H1 (cell line): ENCODE measurements at regions not wholly inside any gene's neighbourhood (a gene's known extent, or its start where the extent isn't known, plus 50 kb on each side); places are given as distances from the start of the nearest gene placed in this dataset.

Experiments used
- RNF2 ChIP-seq: fragments of 200-900, 300-1000 bp; sonication (generic); IDR thresholded peaks from 2 replicates; pipeline ENCODE4 v1.7.1; 2016; ENCODE audit warnings: borderline replicate concordance, low read depth, mild to moderate bottlenecking, antibody characterized with exemption, low read length; ENCODE audit not compliant: poor library complexity, severe bottlenecking; ENCODE audit errors: missing control alignments
- SIN3A ChIP-seq, 2 experiments: IDR thresholded peaks in 1 of 2; conservative IDR thresholded peaks in 1 of 2; 2 replicates each; pipeline ENCODE4 v1.6.1; 2011 to 2012; ENCODE audit warnings: low read length in 2 of 2, improper control_type of control experiment in 1 of 2, low read depth in 1 of 2, mild to moderate bottlenecking in 1 of 2
- TEAD4 ChIP-seq: IDR thresholded peaks from 2 replicates; pipeline ENCODE4 v1.6.1; 2012; ENCODE audit warnings: low read depth, low read length, inconsistent platforms, mixed read lengths
- TF ChIP-seq, protein P1 (sequence below): fragments of 300-600 bp; sonication (generic); IDR thresholded peaks from 2 replicates; pipeline ENCODE4 v1.7.1; 2012; ENCODE audit warnings: low read length, moderate library complexity, mild to moderate bottlenecking, inconsistent platforms; ENCODE audit not compliant: insufficient replicate concordance

DNA sequence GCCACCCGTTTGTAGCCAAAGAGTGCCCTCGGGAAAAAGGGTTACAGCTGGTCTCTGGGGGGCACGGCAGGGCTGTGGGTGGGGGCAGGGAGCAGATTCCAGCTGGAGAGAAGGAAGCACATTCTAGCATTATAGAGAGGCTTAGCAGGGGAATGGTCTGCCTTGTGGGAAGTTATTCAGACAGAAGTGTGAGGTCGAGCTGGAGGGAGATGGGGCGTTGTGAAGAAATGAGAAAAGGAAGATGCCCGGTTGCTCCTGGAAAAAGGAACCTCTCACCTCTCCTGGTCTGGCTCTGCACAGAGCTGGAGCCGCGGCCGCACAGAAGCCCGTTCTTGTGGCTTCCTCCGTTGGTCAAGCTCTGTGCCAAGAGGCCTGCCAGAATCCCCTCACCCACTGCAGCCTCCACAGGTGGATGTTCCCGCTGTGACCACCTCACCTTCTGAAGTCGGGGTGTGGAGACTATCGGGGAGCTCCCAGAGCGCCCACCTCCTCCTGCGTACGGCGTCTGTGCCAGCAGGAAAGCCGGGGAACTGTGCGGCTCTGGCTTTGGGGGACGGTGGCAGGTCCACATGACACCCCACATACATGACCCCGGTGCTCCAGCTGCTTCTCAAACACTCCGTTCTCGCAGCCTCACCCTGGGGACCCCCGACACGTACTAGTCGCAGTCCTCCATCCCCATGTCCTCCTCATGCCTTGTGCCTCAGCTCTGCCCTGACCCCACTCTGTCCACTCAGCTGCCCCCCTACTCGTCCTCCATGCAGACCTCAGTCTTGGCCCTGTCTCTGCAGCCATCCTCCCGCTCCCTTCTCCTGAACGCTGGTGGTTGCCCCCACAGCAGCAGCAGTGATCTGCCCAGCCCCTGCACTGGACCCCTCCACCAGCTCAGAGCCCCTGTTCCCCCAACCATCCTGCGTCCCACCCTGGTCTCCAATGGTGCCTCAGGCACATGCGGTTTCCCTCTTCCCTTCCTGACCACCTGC, 52.2 kb upstream of the HGFAC start (continued):
- TF ChIP-seq, protein P1, sequence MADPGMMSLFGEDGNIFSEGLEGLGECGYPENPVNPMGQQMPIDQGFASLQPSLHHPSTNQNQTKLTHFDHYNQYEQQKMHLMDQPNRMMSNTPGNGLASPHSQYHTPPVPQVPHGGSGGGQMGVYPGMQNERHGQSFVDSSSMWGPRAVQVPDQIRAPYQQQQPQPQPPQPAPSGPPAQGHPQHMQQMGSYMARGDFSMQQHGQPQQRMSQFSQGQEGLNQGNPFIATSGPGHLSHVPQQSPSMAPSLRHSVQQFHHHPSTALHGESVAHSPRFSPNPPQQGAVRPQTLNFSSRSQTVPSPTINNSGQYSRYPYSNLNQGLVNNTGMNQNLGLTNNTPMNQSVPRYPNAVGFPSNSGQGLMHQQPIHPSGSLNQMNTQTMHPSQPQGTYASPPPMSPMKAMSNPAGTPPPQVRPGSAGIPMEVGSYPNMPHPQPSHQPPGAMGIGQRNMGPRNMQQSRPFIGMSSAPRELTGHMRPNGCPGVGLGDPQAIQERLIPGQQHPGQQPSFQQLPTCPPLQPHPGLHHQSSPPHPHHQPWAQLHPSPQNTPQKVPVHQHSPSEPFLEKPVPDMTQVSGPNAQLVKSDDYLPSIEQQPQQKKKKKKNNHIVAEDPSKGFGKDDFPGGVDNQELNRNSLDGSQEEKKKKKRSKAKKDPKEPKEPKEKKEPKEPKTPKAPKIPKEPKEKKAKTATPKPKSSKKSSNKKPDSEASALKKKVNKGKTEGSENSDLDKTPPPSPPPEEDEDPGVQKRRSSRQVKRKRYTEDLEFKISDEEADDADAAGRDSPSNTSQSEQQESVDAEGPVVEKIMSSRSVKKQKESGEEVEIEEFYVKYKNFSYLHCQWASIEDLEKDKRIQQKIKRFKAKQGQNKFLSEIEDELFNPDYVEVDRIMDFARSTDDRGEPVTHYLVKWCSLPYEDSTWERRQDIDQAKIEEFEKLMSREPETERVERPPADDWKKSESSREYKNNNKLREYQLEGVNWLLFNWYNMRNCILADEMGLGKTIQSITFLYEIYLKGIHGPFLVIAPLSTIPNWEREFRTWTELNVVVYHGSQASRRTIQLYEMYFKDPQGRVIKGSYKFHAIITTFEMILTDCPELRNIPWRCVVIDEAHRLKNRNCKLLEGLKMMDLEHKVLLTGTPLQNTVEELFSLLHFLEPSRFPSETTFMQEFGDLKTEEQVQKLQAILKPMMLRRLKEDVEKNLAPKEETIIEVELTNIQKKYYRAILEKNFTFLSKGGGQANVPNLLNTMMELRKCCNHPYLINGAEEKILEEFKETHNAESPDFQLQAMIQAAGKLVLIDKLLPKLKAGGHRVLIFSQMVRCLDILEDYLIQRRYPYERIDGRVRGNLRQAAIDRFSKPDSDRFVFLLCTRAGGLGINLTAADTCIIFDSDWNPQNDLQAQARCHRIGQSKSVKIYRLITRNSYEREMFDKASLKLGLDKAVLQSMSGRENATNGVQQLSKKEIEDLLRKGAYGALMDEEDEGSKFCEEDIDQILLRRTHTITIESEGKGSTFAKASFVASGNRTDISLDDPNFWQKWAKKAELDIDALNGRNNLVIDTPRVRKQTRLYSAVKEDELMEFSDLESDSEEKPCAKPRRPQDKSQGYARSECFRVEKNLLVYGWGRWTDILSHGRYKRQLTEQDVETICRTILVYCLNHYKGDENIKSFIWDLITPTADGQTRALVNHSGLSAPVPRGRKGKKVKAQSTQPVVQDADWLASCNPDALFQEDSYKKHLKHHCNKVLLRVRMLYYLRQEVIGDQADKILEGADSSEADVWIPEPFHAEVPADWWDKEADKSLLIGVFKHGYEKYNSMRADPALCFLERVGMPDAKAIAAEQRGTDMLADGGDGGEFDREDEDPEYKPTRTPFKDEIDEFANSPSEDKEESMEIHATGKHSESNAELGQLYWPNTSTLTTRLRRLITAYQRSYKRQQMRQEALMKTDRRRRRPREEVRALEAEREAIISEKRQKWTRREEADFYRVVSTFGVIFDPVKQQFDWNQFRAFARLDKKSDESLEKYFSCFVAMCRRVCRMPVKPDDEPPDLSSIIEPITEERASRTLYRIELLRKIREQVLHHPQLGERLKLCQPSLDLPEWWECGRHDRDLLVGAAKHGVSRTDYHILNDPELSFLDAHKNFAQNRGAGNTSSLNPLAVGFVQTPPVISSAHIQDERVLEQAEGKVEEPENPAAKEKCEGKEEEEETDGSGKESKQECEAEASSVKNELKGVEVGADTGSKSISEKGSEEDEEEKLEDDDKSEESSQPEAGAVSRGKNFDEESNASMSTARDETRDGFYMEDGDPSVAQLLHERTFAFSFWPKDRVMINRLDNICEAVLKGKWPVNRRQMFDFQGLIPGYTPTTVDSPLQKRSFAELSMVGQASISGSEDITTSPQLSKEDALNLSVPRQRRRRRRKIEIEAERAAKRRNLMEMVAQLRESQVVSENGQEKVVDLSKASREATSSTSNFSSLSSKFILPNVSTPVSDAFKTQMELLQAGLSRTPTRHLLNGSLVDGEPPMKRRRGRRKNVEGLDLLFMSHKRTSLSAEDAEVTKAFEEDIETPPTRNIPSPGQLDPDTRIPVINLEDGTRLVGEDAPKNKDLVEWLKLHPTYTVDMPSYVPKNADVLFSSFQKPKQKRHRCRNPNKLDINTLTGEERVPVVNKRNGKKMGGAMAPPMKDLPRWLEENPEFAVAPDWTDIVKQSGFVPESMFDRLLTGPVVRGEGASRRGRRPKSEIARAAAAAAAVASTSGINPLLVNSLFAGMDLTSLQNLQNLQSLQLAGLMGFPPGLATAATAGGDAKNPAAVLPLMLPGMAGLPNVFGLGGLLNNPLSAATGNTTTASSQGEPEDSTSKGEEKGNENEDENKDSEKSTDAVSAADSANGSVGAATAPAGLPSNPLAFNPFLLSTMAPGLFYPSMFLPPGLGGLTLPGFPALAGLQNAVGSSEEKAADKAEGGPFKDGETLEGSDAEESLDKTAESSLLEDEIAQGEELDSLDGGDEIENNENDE = no peak
- TF ChIP-seq SIN3A (conservative IDR thresholded peaks at IDR 0.05 in 1 of 2, IDR thresholded peaks at IDR 0.05 in 1 of 2; ENCODE audit: low read depth in 1 of 2, low read length in 2 of 2) = no peak
- TF ChIP-seq RNF2 = no peak
- TF ChIP-seq TEAD4 = no peak
- TF ChIP-seq, all 59 proteins: peak for 0
